LNCAP (cell line): ENCODE measurements at regions not wholly inside any gene's neighbourhood (a gene's known extent, or its start where the extent isn't known, plus 50 kb on each side); places are given as distances from the start of the nearest gene placed in this dataset.

Source experiments
- CTCF ChIP-seq: fragments of 450-650 bp; IDR thresholded peaks from 2 replicates; pipeline ENCODE4 v1.5.1; 2017; ENCODE audit warnings: mild to moderate bottlenecking

- no peak for TF ChIP-seq CTCF
Observed at GRCh38 chr20:39135885-39136544, 173.9 kb downstream of the DHX35 start.

DNA sequence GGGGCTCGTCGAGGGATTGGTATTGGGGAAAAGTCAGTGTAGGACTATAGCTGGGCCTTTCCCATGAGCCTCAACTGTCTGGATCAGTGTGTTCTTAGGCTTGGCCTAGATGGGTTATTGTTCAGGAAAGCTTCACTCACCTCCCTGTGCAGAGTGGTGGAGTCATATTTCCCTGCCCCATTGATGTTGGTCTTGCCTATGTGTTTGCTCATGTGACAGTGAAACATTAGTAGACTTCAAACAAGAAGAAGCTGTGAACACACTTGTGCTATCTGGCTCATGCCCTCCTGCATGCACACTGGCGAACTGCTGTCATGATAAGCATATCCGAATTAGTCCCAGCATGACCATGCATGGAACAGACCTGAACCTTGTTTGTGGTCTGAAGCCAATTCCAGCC is 171.1 kb downstream of the DHX35 start:
- TF ChIP-seq CTCF = no peak

GRCh38 chr20:39132511-39132910 is 170.4 kb downstream of the DHX35 start:
- TF ChIP-seq CTCF = no peak

GRCh38 chr20:39132093-39132492 is 169.9 kb downstream of the DHX35 start:
- TF ChIP-seq CTCF = no peak

GRCh38 chr20:39130627-39131026 is 168.5 kb downstream of the DHX35 start:
- no peak for TF ChIP-seq CTCF

- no peak for TF ChIP-seq CTCF
Observed at GRCh38 chr20:39129523-39129922, 167.4 kb downstream of the DHX35 start.

GRCh38 chr20:39124064-39124463 is 161.9 kb downstream of the DHX35 start:
- no peak for TF ChIP-seq CTCF

GRCh38 chr20:39123185-39123557 is 161.0 kb downstream of the DHX35 start:
- no peak for TF ChIP-seq CTCF
